ACC112 (cell line): ENCODE measurements at regions not wholly inside any gene's neighbourhood (a gene's known extent, or its start where the extent isn't known, plus 50 kb on each side); places are given as distances from the start of the nearest gene placed in this dataset.
"Not testable (repeated sequence)": the region's sequence is repeated elsewhere in the genome, so short reads cannot be mapped to it uniquely, and the experiment has no call there.

Experiments
- H2AFZ ChIP-seq: fragments of 200-600 bp; sonication (generic); one replicate; pipeline ENCODE4 v1.6.0; 2017; ENCODE audit warnings: antibody characterized with exemption, low read length; ENCODE audit not compliant: unreplicated experiment
- H3K27ac ChIP-seq: fragments of 200-600 bp; sonication (generic); 2 replicates; pipeline ENCODE4 v1.5.1; 2014; ENCODE audit warnings: low read depth, mild to moderate bottlenecking, antibody characterized with exemption, low read length, moderate library complexity
- H3K27me3 ChIP-seq: fragments of 200-600 bp; sonication (generic); 2 replicates; pipeline ENCODE4 v1.6.1; 2014; ENCODE audit warnings: mild to moderate bottlenecking, antibody characterized with exemption, low read length, moderate library complexity, mixed read lengths; ENCODE audit not compliant: insufficient read depth
- H3K36me3 ChIP-seq: fragments of 200-600 bp; sonication (generic); 2 replicates; pipeline ENCODE4 v1.6.1; 2016; ENCODE audit warnings: mild to moderate bottlenecking, antibody characterized with exemption, low read length, moderate library complexity, mixed read lengths; ENCODE audit not compliant: insufficient read depth
- H3K4me1 ChIP-seq: fragments of 200-600 bp; sonication (generic); one replicate; pipeline ENCODE4 v1.6.1; 2016; ENCODE audit warnings: low read length, mixed read lengths; ENCODE audit not compliant: insufficient read depth, unreplicated experiment, control insufficient read depth
- H3K4me3 ChIP-seq: fragments of 200-600 bp; sonication (generic); 2 replicates; pipeline ENCODE4 v1.5.1; 2014; ENCODE audit warnings: mild to moderate bottlenecking, low read depth, low read length
- H3K79me2 ChIP-seq: fragments of 200-600 bp; sonication (generic); one replicate; pipeline ENCODE4 v1.6.0; 2016; ENCODE audit warnings: low read length; ENCODE audit not compliant: control insufficient read depth, unreplicated experiment, insufficient read depth

- H3K4me1 ChIP-seq = peaks cover 19% of the 10 kb centered on the region
- H3K27ac ChIP-seq = not testable (repeated sequence)
Observed at GRCh38 chr1:94659202-94659601, 117.6 kb upstream of the F3 start.

GRCh38 chr1:94658221-94658620 lies 116.7 kb upstream of the F3 start:
- H3K27me3 ChIP-seq = no peaks in the 10 kb centered on the region
- no peaks in the 10 kb centered on the region for H3K79me2 ChIP-seq
- H2AFZ ChIP-seq = peak overlapping the region; percentile 63
- H3K4me1 ChIP-seq = peaks cover 29% of the 10 kb centered on the region
- no peaks in the 10 kb centered on the region for H3K36me3 ChIP-seq
- no peak overlapping the region for H3K4me3 ChIP-seq
- peak overlapping the region; percentile 68 for H3K27ac ChIP-seq

More at GRCh38 chr1:94659202-94659601, 117.6 kb upstream of the F3 start:
- not testable (repeated sequence) for H3K36me3 ChIP-seq, H2AFZ ChIP-seq, H3K79me2 ChIP-seq, H3K27me3 ChIP-seq, H3K4me3 ChIP-seq

GRCh38 chr1:94657776-94658175 lies 116.2 kb upstream of the F3 start:
- H2AFZ ChIP-seq = peak overlapping the region; percentile 63
- not testable (repeated sequence) for H3K4me3 ChIP-seq, H3K36me3 ChIP-seq, H3K27me3 ChIP-seq, H3K79me2 ChIP-seq
- H3K27ac ChIP-seq = peak overlapping the region; percentile 68
- peaks cover 30% of the 10 kb centered on the region for H3K4me1 ChIP-seq

GRCh38 chr1:94656967-94657366 lies 115.4 kb upstream of the F3 start:
- H3K27me3 ChIP-seq = no peaks in the 10 kb centered on the region
- H3K27ac ChIP-seq = no peak overlapping the region
- no peak overlapping the region for H2AFZ ChIP-seq
- H3K4me1 ChIP-seq = peaks cover 30% of the 10 kb centered on the region
- H3K79me2 ChIP-seq = no peaks in the 10 kb centered on the region
- H3K4me3 ChIP-seq = no peak overlapping the region
- no peaks in the 10 kb centered on the region for H3K36me3 ChIP-seq

GRCh38 chr1:94654919-94655318 lies 113.4 kb upstream of the F3 start:
- Histone ChIP-seq H3K4me1 (peaks cover 21% of the 10 kb centered on the region), H3K4me3 (no peak overlapping the region), H3K27ac (no peak overlapping the region), H3K79me2 (no peaks in the 10 kb centered on the region), H2AFZ (no peak overlapping the region), H3K27me3 (no peaks in the 10 kb centered on the region), H3K36me3 (no peaks in the 10 kb centered on the region)

- 0 out of 2 replicates have a peak overlapping the region, but pooled peaks have one; percentile 4 for H3K27ac ChIP-seq
- H3K79me2 ChIP-seq = no peaks in the 10 kb centered on the region
- H3K27me3 ChIP-seq = no peaks in the 10 kb centered on the region
- no peak overlapping the region for H2AFZ ChIP-seq
- no peak overlapping the region for H3K4me3 ChIP-seq
- H3K36me3 ChIP-seq = no peaks in the 10 kb centered on the region
- H3K4me1 ChIP-seq = peaks cover 21% of the 10 kb centered on the region
Observed at GRCh38 chr1:94654459-94654858, 112.9 kb upstream of the F3 start.

GRCh38 chr1:94654031-94654430 lies 112.5 kb upstream of the F3 start:
- H3K27ac ChIP-seq = 0 out of 2 replicates have a peak overlapping the region, but pooled peaks have one; percentile 4
- H3K79me2 ChIP-seq = no peaks in the 10 kb centered on the region
- no peaks in the 10 kb centered on the region for H3K27me3 ChIP-seq
- no peak overlapping the region for H3K4me3 ChIP-seq
- no peak overlapping the region for H2AFZ ChIP-seq
- peaks cover 22% of the 10 kb centered on the region for H3K4me1 ChIP-seq
- no peaks in the 10 kb centered on the region for H3K36me3 ChIP-seq

GRCh38 chr1:94653454-94653853 lies 111.9 kb upstream of the F3 start:
- Histone ChIP-seq H3K27me3 (no peaks in the 10 kb centered on the region), H3K4me3 (no peak overlapping the region), H3K36me3 (no peaks in the 10 kb centered on the region), H2AFZ (no peak overlapping the region), H3K79me2 (no peaks in the 10 kb centered on the region), H3K4me1 (peaks cover 28% of the 10 kb centered on the region), H3K27ac (0 out of 2 replicates have a peak overlapping the region, but pooled peaks have one; percentile 4)

- Histone ChIP-seq H3K4me1 (peaks cover 40% of the 10 kb centered on the region), H3K36me3 (no peaks in the 10 kb centered on the region), H3K79me2 (no peaks in the 10 kb centered on the region), H3K27me3 (no peaks in the 10 kb centered on the region), H3K27ac (no peak overlapping the region), H3K4me3 (no peak overlapping the region), H2AFZ (no peak overlapping the region)
Observed at GRCh38 chr1:94651076-94651475, 109.5 kb upstream of the F3 start.

- Histone ChIP-seq H3K27ac (no peak overlapping the region), H2AFZ (no peak overlapping the region), H3K36me3 (no peaks in the 10 kb centered on the region), H3K4me1 (peaks cover 44% of the 10 kb centered on the region), H3K4me3 (no peak overlapping the region), H3K27me3 (no peaks in the 10 kb centered on the region), H3K79me2 (no peaks in the 10 kb centered on the region)
Observed at GRCh38 chr1:94650301-94650700, 108.7 kb upstream of the F3 start.

- no peaks in the 10 kb centered on the region for H3K27me3 ChIP-seq
- H3K4me1 ChIP-seq = peaks cover 40% of the 10 kb centered on the region
- H3K27ac ChIP-seq = peak overlapping the region; percentile 84
- H2AFZ ChIP-seq = peak overlapping the region; percentile 31
- H3K4me3 ChIP-seq = peak overlapping the region; percentile 18; the same call in 1 of the 2 replicates
- H3K36me3 ChIP-seq = no peaks in the 10 kb centered on the region
- no peaks in the 10 kb centered on the region for H3K79me2 ChIP-seq
Observed at GRCh38 chr1:94648225-94649007, 106.9 kb upstream of the F3 start.
